GM12878 (cell line): ENCODE measurements at regions not wholly inside any gene's neighbourhood (a gene's known extent, or its start where the extent isn't known, plus 50 kb on each side); places are given as distances from the start of the nearest gene placed in this dataset.

Experiments used
- ATAC-seq: fragments of 200-7000 bp; cut with Tn5 transposase; 3 replicates; pipeline ENCODE4 v1.9.1; 2020; ENCODE audit warnings: mild to moderate bottlenecking, moderate library complexity
- BruUV-seq: library from RNA; stranded (reverse); fragments of 400-500 nt; replicated peaks from 2 replicates; lab custom pipeline; 2021; lab: Mats Ljungman, UMichigan
- CTCF ChIA-PET: fragments of 300-600 bp; sonication (Branson Sonifier 250); formaldehyde crosslinking; extraction: SDS; loops from one replicate; lab custom pipeline; 2021; ENCODE audit warnings: inconsistent platforms; lab: Yijun Ruan, JAX
- POLR2A ChIA-PET: fragments of 350-600 bp; formaldehyde crosslinking; extraction: SDS; loops from one replicate; lab custom pipeline; 2021; ENCODE audit warnings: inconsistent platforms; lab: Charles Lee
- RAD21 ChIA-PET: fragments of 300-600 bp; sonication (Branson Sonifier 250); formaldehyde crosslinking; loops from one replicate; lab custom pipeline; 2023; ENCODE audit warnings: antibody characterized with exemption; ENCODE audit not compliant: unreplicated experiment; lab: Charles Lee
- SMC1A ChIA-PET: fragments of 300-600 bp; sonication (Branson Sonifier 250); formaldehyde crosslinking; loops from one replicate; lab custom pipeline; 2023; ENCODE audit not compliant: unreplicated experiment, uncharacterized antibody; lab: Charles Lee
- DNase-seq: peaks from one replicate; pipeline ENCODE4 v3.0.0-alpha.2; 2011; ENCODE audit warnings: low read depth, low spot score
- FAIRE-seq: peaks from 3 replicates; lab custom pipeline; 2011; peaks lifted over from hg19 to GRCh38; lab: Jason Lieb, UNC
- H2AFZ ChIP-seq: 2 replicates; pipeline ENCODE4 v1.6.0; 2011; ENCODE audit warnings: low read depth, low read length, control low read depth; ENCODE audit not compliant: control insufficient read depth
- H3K27ac ChIP-seq: 2 replicates; pipeline ENCODE4 v1.5.1; 2011; ENCODE audit warnings: control low read depth; ENCODE audit not compliant: control insufficient read depth, insufficient read depth
- H3K27me3 ChIP-seq, 2 experiments: replicated peaks in 1 of 2; 2 replicates each; pipeline versions ENCODE4 v1.6.0 to v1.6.1; 2011; ENCODE audit warnings: low read length in 1 of 2; ENCODE audit not compliant: control insufficient read depth in 2 of 2, insufficient read depth in 2 of 2
- H3K36me3 ChIP-seq, 2 experiments: 2 replicates each; pipeline ENCODE4 v1.5.1; 2011; ENCODE audit warnings: low read length in 1 of 2; ENCODE audit not compliant: control insufficient read depth in 2 of 2, insufficient read depth in 2 of 2
- H3K4me1 ChIP-seq: 2 replicates; pipeline ENCODE4 v1.6.1; 2011; ENCODE audit warnings: mild to moderate bottlenecking, low read length, moderate library complexity, mixed read lengths; ENCODE audit not compliant: control insufficient read depth, insufficient read depth
- H3K4me2 ChIP-seq: 2 replicates; pipeline ENCODE4 v1.6.0; 2011; ENCODE audit warnings: control low read depth; ENCODE audit not compliant: control insufficient read depth, insufficient read depth
- H3K4me3 ChIP-seq: fragments of 200-600 bp; sonication (generic); 2 replicates; pipeline ENCODE4 v1.5.1; 2016
- H3K79me2 ChIP-seq: 2 replicates; pipeline ENCODE4 v1.6.0; 2011; ENCODE audit warnings: low read length; ENCODE audit not compliant: control insufficient read depth, insufficient read depth
- H3K9ac ChIP-seq: 2 replicates; pipeline ENCODE4 v1.8.0; 2011; ENCODE audit warnings: low read length, control low read depth, mixed read lengths; ENCODE audit not compliant: control insufficient read depth, insufficient read depth
- H3K9me3 ChIP-seq: replicated peaks from 3 replicates; pipeline ENCODE4 v1.5.1; 2011; ENCODE audit warnings: mild to moderate bottlenecking, low read length; ENCODE audit not compliant: control insufficient read depth, insufficient read depth
- H4K20me1 ChIP-seq: 2 replicates; pipeline ENCODE4 v1.6.0; 2011; ENCODE audit not compliant: control insufficient read depth, insufficient read depth
- BMI1 ChIP-seq: fragments of 450-650 bp; IDR thresholded peaks from 2 replicates; pipeline ENCODE4 v1.6.1; 2016; ENCODE audit warnings: mild to moderate bottlenecking, moderate library complexity, borderline replicate concordance
- EP300 ChIP-seq, 2 experiments: fragments of 150-350 bp in 1 of 2; IDR thresholded peaks; 2 replicates each; pipeline ENCODE4 v1.6.1; 2011 to 2012; ENCODE audit warnings: low read depth in 2 of 2, low read length in 2 of 2, borderline replicate concordance in 1 of 2, improper control_type of control experiment in 1 of 2, inconsistent platforms in 1 of 2; ENCODE audit not compliant: control insufficient read depth in 1 of 2
- HDAC6 ChIP-seq: fragments of 200-600 bp; sonication (generic); IDR thresholded peaks from one replicate; pipeline ENCODE4 v1.8.0; 2017; ENCODE audit warnings: antibody characterized with exemption; ENCODE audit not compliant: unreplicated experiment
- ZNF217 ChIP-seq: fragments of 450-650 bp; IDR thresholded peaks from 2 replicates; pipeline ENCODE4 v1.6.1; 2017; ENCODE audit warnings: antibody characterized with exemption, mild to moderate bottlenecking
- WGBS: methylation state at CpG from one replicate; pipeline ENCODE4 v1.1.6; 2016; ENCODE audit warnings: low lambda C conversion rate; ENCODE audit not compliant: insufficient replicate concordance, insufficient coverage; ENCODE audit errors: missing lambda C conversion rate; 5-methylcytosine and 5-hydroxymethylcytosine counted together
- in situ Hi-C: fragments of 300-500 bp; cut with MboI; formaldehyde crosslinking; loops from 9 replicates; pipeline ENCODE4 v1.14.3; 2018; ENCODE audit warnings: mixed read lengths
- intact Hi-C: fragments of 100-400 bp; cut with micrococcal nuclease; formaldehyde crosslinking; loops from one replicate; pipeline ENCODE4 v1.14.2; 2022; ENCODE audit not compliant: unreplicated experiment

- Histone ChIP-seq H3K4me3 (peak overlapping the region; percentile 66; the same call in 1 of the 2 replicates), H3K4me2 (peak overlapping the region; percentile 90), H3K36me3 (no peaks in the 10 kb centered on the region), H3K27me3 (peaks cover 19 to 26% of the 10 kb centered on the region in 2 experiments; a peak in 3 of 4 replicates), H3K27ac (no peak overlapping the region)
- ATAC-seq (no peak), FAIRE-seq (no peak)
- RAD21 ChIA-PET, result interaction anchor here (0.9 to 2.0 kb wide), 2 partner anchors 16 to 24 kb away, joined by 4 to 6 read pairs; no protein-coding TSS in a partner anchor
- BruUV-seq, result no TSS peak
- no peak for TF ChIP-seq ZNF217
- no peak for TF ChIP-seq EP300 (IDR thresholded peaks at IDR 0.05; ENCODE audit: borderline replicate concordance in 1 of 2, control insufficient read depth in 1 of 2, low read depth in 2 of 2, low read length in 2 of 2)
- peak; percentile 76 for TF ChIP-seq HDAC6
- TF ChIP-seq BMI1, result no peak
- TF ChIP-seq, all 136 proteins: peak for 1
- ChIA-PET POLR2A (no interaction called here), SMC1A (interaction anchor here (1.0 to 1.8 kb wide), 2 partner anchors 12 to 15 kb away, joined by 5 to 6 read pairs; no protein-coding TSS in a partner anchor), CTCF (interaction anchor here (1.1 to 2.2 kb wide), 5 partner anchors 11 to 24 kb away, joined by 4 to 10 read pairs (median 5); no protein-coding TSS in a partner anchor)
- 3% methylated on average over 56 of the region's 63 CpGs for WGBS
- Histone ChIP-seq H4K20me1 (no peaks in the 10 kb centered on the region), H2AFZ (no peak overlapping the region), H3K4me1 (peaks cover 37% of the 10 kb centered on the region), H3K9me3 (no peaks in the 10 kb centered on the region; the same call in 2 of the 3 replicates), H3K9ac (no peak overlapping the region), H3K79me2 (no peaks in the 10 kb centered on the region)
- in situ Hi-C loops, result no loop called here
- no peak for DNase-seq
- intact Hi-C loops, result no loop called here
Measured at GRCh38 chr17:68196394-68197090, 51.3 kb upstream of the AMZ2 start.
